Body of pancreas (tissue), 4 donors: ENCODE measurements at regions not wholly inside any gene's neighbourhood (a gene's known extent, or its start where the extent isn't known, plus 50 kb on each side); places are given as distances from the start of the nearest gene placed in this dataset.
"Not testable (repeated sequence)": the region's sequence is repeated elsewhere in the genome, so short reads cannot be mapped to it uniquely, and the experiment has no call there.

ENCODE experiments used
- ATAC-seq: fragments of 150-250 bp; one replicate; pipeline ENCODE4 v1.9.1; 2016
- DNase-seq, 4 donors: peaks; one replicate each; pipeline ENCODE4 v3.0.0-alpha.2; 2019
- H3K27ac ChIP-seq, 4 donors: fragments of 200-600 bp; sonication (generic); 1 replicate in 3 of 4; 2 replicates in 1 of 4; pipeline versions ENCODE4 v1.5.1 to v1.6.1; 2016 to 2019; ENCODE audit warnings: mild to moderate bottlenecking in 1 of 4, mixed read lengths in 1 of 4, moderate library complexity in 1 of 4
- H3K27me3 ChIP-seq, 2 donors: fragments of 200-600 bp; sonication (generic); one replicate each; pipeline ENCODE4 v1.6.0; 2016; ENCODE audit warnings: mild to moderate bottlenecking in 1 of 2
- H3K36me3 ChIP-seq, 2 donors: fragments of 200-600 bp; sonication (generic); replicated peaks in 1 of 2; 2 replicates each; pipeline ENCODE4 v1.5.1; 2016; ENCODE audit warnings: low read depth in 2 of 2; ENCODE audit not compliant: insufficient read depth in 1 of 2
- H3K4me1 ChIP-seq: fragments of 200-600 bp; sonication (generic); one replicate; pipeline ENCODE4 v1.6.0; 2016
- H3K4me3 ChIP-seq, 2 donors: fragments of 200-600 bp; sonication (generic); 1 replicate in 1 of 2; 2 replicates in 1 of 2; pipeline ENCODE4 v1.5.1; 2016 to 2019
- H3K9me3 ChIP-seq, 3 donors: fragments of 200-600 bp; sonication (generic); 1 replicate in 2 of 3; 2 replicates in 1 of 3; pipeline ENCODE4 v1.5.1; 2016
- CTCF ChIP-seq, 7 experiments: fragments of 450-650 bp in 4 of 7; fragments of 200-600 bp in 3 of 7; sonication (generic) in 3 of 7; IDR thresholded peaks; one replicate each; pipeline ENCODE4 v1.5.1; 2016 to 2019; ENCODE audit warnings: antibody characterized with exemption in 7 of 7
- POLR2A ChIP-seq, 3 donors: fragments of 450-650 bp; IDR thresholded peaks; one replicate each; pipeline ENCODE4 v1.6.1; 2016; ENCODE audit warnings: antibody characterized with exemption in 3 of 3, mild to moderate bottlenecking in 2 of 3
- WGBS, 2 donors: methylation state at CpG; one replicate each; pipeline ENCODE4 v1.1.5; 2017; 5-methylcytosine and 5-hydroxymethylcytosine counted together
- intact Hi-C: fragments of 100-400 bp; cut with DNase I; formaldehyde crosslinking; loops from one replicate; pipeline ENCODE4 v1.15.1; 2023

DNA sequence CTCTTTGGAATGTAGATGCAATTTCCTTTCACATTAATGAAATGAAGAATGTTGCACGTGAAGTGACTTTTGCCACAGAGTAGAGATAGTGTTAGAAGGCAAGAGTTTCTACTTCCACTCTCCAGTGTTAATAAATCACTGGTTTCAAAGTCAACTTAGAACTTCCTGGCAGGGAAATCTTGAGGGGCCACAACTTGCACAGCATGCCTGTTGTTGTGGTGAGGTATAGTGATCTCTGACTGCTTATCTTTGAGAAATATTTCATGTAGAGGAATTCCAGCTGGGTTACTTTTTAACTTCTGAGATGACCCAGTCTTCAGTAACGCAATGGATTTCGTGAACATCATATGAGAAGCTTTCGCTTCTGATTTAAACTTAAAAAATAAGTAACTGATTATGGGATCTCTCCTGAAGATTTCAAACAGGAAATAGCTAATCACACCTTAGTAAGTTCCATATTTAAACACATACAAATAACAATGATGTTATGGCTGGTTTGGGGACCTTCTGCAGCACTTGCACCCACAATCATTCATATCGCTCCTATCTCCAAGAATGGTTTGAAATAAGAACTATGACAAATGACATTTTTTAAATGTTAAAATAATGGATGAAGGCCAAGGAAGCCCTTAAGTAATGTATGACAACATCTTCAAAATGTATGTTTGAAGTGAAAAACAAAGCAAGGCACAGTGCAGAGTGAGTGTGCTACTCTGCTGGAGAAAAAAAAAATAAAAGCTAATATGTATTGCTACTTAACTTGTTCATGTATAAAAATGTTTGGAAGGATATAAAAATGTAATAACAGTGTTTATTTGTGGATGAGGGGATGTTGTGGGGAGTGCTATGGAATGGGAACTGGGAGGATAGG lies 726.5 kb upstream of the NECTIN3 start:
- Histone ChIP-seq H3K27me3 (no peaks in the 10 kb centered on the region), H3K4me3 (no peak overlapping the region), H3K27ac (peak overlapping the region in 2 of 4 donors; percentile 40 to 51), H3K4me1 (peaks cover 9% of the 10 kb centered on the region), H3K36me3 (no peaks in the 10 kb centered on the region), H3K9me3 (no peaks in the 10 kb centered on the region)
- TF ChIP-seq POLR2A (IDR thresholded peaks at IDR 0.05) (no peak), CTCF (IDR thresholded peaks at IDR 0.05) (no peak)
- intact Hi-C loops = no loop called here
- ATAC-seq (peak; percentile 86), DNase-seq (peak in 1 of 4 donors; percentile 9)
- WGBS, 2 donors = 28 to 37% methylated on average over 5 of the region's 5 CpGs

DNA sequence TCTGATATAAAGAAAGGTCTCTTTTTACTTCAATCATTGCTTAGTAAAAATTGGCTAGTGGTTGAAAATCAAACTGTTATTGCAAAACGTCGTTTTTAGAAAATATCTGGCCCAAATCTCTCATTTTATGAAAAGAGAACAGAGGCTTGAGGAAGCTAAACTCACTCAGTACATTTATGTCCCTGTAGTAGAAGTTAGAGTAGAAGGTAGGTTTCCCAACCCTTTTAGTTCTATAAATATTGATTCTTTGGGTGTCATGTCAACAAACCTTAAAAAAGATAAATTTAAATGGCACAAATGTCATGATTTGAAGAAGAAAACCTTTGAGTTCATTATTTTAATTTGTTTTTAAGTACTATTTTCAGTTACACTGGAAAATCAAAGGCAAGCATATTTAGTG lies 722.3 kb upstream of the NECTIN3 start:
- ATAC-seq = no peak
- H3K27ac ChIP-seq = no peak overlapping the region
- H3K4me1 ChIP-seq = peaks cover 3% of the 10 kb centered on the region
- H3K9me3 ChIP-seq = no peaks in the 10 kb centered on the region
- TF ChIP-seq CTCF (IDR thresholded peaks at IDR 0.05) = no peak
- TF ChIP-seq POLR2A (IDR thresholded peaks at IDR 0.05) = no peak
- DNase-seq = no peak
- H3K36me3 ChIP-seq = no peaks in the 10 kb centered on the region
- H3K4me3 ChIP-seq = no peak overlapping the region
- WGBS, 2 donors = 58 to 69% methylated on average over 2 of the region's 2 CpGs
- H3K27me3 ChIP-seq = no peaks in the 10 kb centered on the region
- intact Hi-C loops = no loop called here

GRCh38 chr3:110352841-110353604 lies 718.6 kb upstream of the NECTIN3 start:
- DNase-seq = no peak
- Histone ChIP-seq H3K27ac (no peak overlapping the region), H3K27me3 (no peaks in the 10 kb centered on the region), H3K4me1 (no peaks in the 10 kb centered on the region), H3K9me3 (no peaks in the 10 kb centered on the region), H3K4me3 (no peak overlapping the region), H3K36me3 (no peaks in the 10 kb centered on the region)
- intact Hi-C loops = no loop called here
- 64 to 83% methylated on average over 2 of the region's 2 CpGs for WGBS, 2 donors
- ATAC-seq = no peak
- TF ChIP-seq CTCF (IDR thresholded peaks at IDR 0.05) = no peak
- no peak for TF ChIP-seq POLR2A (IDR thresholded peaks at IDR 0.05)

- Histone ChIP-seq H3K4me1 (no peaks in the 10 kb centered on the region), H3K9me3 (no peaks in the 10 kb centered on the region), H3K36me3 (no peaks in the 10 kb centered on the region), H3K27me3 (no peaks in the 10 kb centered on the region), H3K27ac (no peak overlapping the region), H3K4me3 (no peak overlapping the region)
- DNase-seq (no peak), ATAC-seq (no peak)
- TF ChIP-seq CTCF (IDR thresholded peaks at IDR 0.05) (no peak), POLR2A (IDR thresholded peaks at IDR 0.05) (no peak)
- intact Hi-C loops = no loop called here
These were observed 708.9 kb upstream of the NECTIN3 start for GRCh38 chr3:110362751-110363150.

DNA sequence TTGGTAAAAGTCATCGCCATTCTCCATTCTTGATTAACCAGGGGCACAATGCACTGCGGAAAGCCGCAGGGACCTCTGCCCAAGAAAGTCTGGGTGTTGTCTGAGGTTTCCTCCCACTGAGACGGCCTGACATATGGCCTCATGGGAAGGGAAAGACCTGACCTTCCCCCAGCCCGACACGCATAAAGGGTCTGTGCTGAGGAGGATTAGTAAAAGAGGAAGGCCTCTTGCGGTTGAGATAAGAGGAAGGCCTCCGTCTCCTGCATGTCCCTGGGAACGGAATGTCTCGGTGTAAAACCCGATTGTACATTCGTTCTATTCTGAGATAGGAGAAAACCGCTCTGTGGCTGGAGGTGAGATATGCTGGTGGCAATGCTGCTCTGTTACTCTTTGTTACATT lies 704.3 kb upstream of the NECTIN3 start:
- H3K9me3 ChIP-seq, intact Hi-C loops, H3K27me3 ChIP-seq, H3K4me3 ChIP-seq, H3K36me3 ChIP-seq, DNase-seq, H3K4me1 ChIP-seq, H3K27ac ChIP-seq, ATAC-seq: not testable (repeated sequence)
- WGBS, 2 donors = 88 to 89% methylated on average over 13 of the region's 13 CpGs
